ENCODE measurements at regions not wholly inside any gene's neighbourhood (a gene's known extent, or its start where the extent isn't known, plus 50 kb on each side); places are given as distances from the start of the nearest gene placed in this dataset.

DNA sequence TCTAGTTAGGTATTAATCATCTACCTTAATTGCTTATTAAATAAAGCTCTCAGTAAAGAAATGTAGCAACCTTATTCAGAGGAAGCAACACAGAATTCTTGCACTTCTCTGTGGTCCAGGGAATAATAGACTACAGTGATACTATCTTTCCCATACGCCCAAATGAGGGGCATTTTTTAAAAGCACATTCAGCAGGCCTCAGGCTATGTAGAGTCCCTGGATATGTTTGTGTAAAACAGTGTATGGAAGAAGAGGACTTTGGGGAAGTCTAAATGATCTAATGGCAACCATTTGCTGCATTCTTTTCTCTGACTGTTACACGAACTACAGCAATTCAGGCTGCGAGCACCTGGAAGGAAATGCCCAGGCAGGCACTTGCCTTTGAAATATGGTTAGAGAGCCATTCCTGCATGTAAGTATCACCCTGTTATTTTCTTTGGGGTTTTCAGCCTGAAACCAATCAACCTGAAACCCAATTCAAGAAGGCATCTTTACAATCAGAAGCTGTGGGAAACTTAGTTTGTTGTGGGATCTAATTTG, 1814.7 kb upstream of the CELF4 start:
- no peak for DNase-seq

DNA sequence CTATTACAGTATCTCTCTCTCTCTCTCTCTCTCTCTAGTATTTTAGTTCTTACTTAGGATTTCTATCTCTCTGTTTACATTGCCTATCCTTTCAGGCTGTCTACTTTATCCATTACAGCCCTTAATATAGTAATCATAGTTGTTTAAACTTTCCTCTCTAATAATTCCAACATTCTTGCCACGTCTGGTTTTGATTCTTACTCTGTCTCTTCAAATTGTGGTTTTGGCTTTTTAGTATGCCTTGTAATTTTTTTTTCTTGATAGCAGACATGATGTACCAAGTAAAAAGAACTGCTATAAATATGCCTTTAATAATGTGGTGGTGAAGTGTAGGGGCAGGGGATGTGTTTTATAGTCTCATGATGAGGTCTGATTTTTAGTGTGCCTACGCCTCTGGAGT, 1809.5 kb upstream of the CELF4 start:
- DNase-seq: no peak

DNA sequence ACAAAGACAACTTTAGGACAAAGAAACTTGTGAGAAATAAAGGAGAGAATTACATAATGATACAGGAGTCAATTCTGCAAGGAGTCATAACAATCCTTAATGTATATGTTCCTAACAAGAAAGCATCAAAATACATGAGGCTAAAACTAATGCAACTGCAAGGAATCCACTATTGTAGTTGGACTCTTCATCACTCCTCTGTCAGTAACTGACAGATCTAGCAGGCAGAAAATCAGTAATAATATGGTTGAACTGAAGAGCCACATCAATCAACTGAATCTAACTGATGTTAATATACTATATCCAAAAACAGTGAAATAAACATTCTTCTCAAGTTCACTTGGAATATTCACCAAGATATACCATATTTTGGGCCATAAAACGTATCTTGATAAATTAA, 1806.4 kb upstream of the CELF4 start:
- DNase-seq: no peak

DNA sequence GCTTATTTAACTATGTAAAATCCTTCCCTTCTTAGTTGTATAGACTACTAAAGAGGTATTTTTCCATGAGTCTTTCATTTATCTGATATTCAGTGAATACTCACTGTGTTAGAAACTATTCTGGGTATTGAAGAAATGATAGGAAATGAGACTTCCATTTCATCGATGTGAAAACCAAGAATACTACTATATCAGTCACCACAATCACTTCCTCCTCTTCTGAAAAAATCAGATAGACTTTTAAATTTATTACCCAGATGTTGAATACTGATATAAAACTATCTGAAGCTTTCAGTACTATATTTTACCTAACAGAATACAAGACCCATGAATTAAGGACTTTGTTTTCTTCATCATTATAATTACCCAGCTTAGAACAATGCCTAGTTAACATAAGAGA, 1801.1 kb upstream of the CELF4 start:
- DNase-seq: no peak

DNA sequence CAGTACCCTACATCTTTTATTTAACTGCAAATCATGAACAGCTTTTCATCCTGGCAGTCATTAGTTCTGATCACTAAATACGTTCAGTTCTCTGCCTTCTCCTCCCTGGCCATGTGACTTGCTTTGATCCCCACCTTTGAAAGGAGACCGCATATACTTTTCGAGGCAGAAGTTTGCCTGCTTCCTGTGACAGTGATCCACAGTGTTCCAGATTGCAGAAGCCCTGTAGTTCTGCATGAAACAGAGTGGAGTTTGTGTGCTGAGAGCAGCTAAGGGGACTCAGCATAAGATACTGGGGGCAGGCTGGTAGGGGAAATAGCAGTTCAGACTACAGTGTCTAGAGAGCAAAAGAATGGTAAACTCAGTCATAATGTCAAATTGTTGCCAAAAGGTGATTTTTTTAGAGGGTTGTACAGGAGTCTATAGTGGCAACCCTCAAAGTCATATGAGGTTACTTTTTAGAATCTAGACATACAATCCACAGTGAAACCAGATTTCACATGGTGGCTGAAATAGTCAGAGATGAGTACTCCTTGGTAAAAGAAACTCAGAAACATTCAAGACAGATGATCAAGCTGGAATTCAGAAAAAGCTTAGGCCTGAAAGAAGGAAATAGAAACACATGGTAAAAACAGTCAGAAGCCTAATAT, 1800.4 kb upstream of the CELF4 start:
- no peak for DNase-seq

DNA sequence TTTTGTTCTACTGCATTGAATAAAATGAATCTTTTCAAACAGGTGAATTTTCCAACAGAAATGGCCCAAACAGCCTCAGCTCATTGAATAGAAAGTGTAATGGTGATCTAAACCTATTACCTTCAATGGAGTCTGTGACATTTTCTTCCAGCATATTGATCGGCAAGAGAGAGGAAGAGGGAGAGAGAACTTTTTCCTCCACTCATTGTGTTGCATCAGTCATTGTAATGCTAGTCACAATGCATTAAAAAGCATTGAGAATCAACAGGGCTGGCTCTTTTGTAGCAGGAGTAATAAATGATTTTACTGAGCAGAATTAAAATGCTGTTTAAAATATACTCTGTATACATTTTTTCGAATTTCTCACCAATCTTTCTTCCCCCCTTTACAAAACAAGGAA, 1794.5 kb upstream of the CELF4 start:
- DNase-seq: no peak

DNA sequence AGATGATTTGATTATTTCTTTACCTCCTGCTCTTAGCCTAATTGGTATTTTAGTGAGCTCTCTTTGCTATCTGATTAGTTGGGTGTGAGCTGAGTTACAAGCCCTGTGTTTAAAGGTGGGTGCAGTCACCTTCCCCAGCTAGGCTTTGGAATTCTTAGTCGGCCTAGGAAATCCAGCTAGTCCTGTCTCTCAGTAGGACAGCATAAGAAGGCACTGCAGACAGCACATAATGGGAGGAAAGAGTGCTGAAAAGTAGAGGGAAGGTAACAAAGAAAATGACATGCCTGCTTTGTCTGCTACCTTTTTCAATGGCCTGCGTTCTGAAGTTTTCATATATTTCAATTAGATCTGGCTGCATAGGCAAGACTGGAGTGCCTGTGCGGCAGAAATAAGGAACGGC, 1794.0 kb upstream of the CELF4 start:
- DNase-seq: no peak

DNA sequence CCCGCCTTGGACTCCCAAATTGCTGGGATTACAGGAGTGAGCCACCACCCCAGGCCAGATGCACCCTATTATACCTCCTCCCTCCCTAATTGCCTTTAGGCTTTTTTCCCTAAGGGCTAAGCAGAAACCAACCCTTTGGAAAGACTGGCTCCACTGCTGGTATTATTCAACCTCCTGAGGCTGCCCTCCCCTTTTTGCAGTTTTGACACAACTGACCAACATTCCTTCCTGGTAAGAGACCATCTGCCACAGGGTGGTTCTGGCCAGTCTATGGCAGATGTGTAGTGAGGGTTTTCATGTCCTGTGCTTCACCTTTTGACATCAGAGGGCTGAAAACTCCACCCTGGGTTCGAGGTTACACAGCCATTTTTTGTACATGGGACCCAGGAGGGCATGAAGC, 1785.3 kb upstream of the CELF4 start:
- DNase-seq: peak in 1 of 2 experiments; percentile 0

DNA sequence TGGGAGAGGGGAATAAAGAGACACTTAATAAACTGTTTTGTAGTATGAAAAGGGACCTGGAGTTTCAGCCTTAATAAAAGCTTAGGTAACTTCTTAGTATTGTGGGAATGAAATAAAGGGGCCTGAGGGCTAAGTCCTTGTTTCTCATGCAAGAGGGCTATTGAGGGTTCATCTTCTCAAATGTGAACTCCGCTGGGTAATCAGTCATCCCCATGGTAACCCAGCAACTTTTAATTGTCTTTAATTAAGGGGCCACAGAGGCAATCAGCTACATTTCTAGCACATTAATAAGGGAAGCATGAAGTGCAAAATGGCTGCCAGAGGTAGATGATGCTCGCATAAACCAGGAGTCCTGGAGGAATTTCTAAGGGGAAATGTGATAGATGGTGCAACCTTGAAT, 1784.2 kb upstream of the CELF4 start:
- no peak for DNase-seq

DNA sequence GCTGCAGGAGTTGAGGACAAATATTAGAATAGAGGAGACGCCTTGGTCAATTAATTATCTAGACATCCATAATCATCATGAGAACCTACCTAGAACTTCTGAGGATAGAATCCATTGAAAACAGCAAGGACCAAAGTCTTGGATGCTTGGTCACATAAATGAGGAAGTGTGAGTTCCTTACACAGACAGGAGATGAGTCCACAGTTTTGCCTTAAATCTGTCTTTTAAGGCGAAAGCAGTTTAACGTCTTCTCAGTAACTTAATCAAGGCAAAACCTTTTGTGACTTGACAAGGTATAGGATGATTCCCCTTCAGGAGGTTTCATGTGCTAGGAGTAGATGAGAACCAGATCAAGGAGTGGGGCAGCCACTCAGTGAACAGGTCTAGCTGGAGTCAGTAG, 1783.2 kb upstream of the CELF4 start:
- no peak for DNase-seq

DNA sequence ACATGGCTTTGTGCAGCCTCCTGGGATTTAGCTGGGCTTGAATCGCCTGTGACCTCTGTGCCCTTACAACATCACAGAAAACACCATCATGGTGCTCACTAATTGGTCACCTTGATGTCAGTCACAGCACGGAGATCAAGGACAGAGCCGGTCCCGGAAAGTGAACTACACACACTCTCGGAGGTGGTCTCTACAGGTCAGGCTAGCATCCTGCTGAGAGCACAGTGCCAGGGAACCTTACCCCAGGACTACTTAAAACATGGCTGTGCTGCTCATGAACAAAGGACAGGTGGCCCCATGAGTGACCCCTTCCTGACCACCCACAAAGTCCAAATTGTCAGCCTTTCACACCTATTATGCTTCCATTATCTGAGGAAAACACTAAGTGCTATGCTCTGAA, 1782.1 kb upstream of the CELF4 start:
- no peak for DNase-seq

DNA sequence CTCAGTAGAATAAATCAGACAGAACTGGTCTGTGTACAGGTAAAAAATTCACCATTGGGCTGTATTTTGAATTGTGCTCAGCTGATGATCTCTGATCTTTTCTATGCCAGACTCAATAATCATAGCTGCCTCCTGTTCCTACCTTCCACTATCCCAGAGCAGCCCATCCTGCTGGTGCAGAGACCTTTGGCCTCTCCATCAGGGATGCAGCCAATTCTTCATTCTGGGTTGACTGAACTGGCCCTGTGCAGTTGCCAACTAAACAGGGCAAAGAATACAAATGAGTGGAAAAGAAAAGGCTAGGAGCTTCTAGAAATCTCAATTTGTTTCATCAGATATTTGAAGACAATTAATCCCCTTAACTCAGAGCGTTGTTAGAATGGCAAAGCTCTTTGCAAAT, 1781.3 kb upstream of the CELF4 start:
- no peak for DNase-seq

DNA sequence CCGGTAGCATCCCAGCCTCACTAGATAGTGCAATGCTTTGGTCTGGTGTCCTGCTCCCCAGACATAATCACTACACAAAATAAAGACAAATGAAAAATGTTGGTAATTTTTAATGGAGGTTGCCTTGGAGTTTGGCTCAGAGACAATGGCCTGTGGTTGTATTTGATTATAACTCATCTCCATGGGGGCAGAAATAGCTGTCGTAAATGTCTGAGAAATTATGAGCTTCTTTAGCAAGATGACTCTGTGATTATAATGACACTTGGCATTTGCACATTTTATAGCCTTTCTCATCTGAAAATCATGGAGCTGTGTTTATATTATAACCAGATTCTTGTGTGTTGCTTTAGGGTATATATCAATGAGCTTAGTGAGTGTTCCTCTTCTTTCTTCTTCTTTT, 1779.7 kb upstream of the CELF4 start:
- DNase-seq: no peak

DNA sequence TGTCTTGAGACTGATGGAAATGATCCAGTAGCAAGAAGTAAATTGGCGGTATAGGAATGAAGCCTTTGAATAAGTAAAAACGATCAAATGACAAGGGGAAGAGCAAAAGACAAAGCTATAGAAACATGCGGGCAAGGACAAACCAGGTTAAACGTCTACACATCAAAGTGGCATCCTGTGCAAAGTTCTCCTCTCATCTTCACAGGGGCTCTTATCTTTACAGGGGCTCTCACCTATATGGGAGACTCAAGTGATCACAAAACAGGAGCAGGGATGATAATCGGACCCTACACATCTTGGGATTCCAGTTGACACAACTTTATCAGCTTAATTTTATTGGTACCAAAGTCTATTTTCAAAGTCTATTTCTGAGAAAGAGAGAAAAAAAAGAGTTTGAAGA, 1778.9 kb upstream of the CELF4 start:
- no peak for DNase-seq

DNA sequence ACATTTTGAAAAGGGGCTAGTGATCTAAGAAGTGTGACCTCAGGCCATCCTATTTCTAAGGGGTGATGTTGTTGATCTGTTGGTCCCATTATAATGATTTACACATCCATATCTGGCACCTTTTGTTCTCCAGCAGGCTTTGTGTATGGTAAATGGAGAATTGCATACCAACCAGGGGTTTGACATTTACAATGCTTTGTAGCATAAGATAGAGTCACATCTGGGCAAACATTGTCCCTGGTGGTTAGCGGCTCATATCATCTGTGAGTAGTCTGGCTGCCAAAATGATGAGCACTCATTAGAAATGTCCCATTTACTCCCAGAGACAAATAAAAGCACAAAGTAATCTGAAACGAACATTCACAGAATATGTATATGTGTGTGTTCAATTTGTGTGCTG, 1775.5 kb upstream of the CELF4 start:
- DNase-seq: no peak

DNA sequence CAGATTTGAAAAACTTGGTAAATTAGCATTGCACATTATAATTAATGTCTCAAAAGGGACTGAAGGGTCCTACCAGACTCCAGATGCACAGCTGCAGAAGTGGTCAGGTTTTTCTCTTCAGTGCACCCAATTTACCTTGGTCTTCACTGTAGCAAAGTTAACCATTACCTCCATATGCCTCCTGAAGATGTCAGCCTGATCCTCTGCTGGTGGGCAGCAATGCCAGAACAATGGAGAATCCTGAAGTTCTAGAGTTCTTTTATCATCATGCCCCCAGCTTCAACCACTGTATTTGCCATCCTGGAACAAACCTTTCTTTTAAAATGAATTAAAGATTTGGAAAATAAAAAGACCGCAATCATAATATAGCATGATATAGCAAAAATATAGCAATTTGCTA, 1774.8 kb upstream of the CELF4 start:
- no peak for DNase-seq

DNA sequence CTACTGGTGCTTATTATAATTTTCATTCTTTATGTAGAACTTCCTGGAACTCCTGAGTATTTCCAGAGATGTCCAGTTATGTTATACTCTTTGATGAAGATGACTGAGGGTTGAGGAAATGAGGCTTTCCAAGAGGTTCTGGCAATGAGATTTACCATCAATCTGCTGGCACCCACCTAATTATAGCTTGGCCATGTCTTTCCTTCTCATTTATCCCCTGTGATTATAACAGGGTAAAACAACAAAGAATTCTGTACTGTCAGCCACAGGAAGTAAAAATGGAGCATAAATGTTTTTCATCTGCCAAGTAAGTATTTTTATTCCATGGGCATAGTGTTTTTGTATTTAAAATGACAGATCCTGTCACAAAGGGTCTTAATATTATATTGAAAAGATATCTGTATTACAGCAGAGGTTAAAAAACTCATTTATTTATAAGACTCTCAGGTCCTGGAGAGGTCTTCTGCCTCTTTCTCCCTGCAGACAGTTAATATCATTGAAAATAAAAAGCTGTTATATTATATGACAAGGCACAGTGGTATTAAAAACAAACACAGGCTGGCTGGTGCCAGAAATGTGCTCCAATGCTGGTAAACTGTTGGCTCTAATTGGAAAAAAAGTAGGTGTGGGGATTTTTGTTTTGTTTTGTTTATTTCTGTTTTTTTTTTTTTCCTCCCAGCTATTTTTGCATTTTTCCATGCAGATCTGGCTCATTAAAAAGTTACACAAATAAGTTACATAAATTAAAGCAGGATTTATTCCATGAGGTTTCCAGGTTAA, 1764.1 kb upstream of the CELF4 start:
- DNase-seq: no peak

DNA sequence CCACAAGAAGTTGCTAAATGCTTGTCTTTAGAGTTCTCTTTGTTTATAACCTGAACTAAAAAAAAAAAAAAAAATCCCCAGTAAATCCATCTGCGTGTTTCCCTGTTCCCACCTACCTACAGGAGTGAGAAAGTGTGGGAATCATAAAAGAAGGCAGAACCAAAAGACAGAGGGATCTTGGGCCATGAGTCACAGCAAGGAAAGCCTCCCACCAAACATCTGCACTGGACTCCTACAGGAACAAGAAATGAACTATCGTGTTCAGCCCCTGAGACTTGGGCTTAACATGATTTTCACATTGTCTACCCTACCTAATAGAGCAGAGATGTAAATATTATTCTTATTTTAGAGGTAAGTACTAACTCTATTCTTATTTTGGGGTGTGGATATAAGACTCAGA, 1761.2 kb upstream of the CELF4 start:
- DNase-seq: no peak

DNA sequence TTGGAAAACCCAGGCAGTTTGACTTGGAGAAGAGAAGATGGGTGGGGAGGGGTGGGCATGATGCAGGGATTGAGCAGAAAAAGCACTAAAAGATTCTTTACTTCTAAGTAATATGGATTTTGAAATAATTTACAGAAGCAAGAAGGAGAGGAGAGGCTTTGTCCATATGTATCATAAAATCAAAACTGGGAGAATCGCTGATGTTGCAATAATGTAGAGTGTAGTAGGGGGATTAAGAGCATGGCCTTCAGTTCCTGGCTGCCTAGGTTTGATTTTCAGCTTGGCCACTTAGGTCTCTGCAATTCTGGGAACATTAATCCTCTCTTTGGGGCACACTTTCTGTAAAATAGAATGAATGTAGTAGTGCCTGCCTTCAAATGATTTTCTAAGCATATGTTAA, 1760.4 kb upstream of the CELF4 start:
- DNase-seq: no peak

DNA sequence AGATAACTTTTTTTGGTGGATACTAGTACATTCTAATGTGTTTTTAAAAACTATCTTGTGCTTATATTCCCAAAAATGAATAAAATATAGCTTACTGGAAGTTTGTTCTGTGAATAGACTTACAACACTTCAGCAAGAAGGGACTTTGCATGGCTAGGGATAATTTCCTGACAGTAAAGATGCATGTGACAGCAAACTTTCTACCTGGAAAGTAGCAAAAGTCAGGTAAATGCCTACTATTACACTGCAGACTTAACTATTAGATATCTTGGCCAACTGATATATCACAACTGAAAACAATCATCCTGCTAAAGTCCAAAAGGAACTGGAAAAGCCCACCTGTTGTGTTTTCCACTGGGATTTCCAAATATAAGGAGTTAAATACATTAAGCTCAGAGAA, 1753.5 kb upstream of the CELF4 start:
- DNase-seq: no peak

DNA sequence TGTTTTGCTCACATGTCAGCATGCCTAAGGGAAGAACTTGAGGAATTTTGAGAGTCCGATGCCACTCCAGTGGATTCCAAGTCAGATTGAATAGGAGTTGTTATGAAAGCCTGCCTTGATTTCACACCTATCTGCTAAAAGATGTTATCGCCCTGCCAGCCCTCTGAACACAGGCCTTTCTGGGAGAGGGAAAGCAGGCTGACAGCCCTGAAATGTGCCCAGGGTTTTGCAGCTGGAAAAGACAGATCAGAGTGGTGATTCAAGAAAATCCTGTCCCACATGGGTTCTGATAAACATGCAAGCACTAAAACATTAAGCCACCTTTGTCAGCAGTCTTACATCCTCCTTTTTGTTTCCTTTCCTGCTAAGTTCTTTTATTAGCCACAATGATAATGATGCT, 1752.9 kb upstream of the CELF4 start:
- DNase-seq: no peak

DNA sequence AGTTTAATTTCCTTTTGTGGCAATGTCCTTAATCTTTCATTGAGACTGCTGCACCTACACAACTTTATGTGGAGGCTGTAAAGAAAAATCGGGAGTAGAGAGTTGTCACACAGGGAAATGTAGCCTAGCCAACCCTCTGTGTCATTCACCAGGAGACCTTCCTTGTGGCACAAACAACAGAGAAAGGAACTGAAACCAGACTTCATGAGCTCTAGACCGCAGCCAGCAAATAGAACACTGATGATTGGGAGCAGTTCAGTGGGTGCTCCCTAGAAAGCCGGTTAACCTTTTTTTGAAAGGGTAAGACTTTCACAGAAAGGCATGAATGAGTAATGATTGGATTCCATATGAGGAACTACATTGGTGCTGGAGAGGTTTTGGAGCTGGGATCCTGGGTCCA, 1752.4 kb upstream of the CELF4 start:
- no peak for DNase-seq

DNA sequence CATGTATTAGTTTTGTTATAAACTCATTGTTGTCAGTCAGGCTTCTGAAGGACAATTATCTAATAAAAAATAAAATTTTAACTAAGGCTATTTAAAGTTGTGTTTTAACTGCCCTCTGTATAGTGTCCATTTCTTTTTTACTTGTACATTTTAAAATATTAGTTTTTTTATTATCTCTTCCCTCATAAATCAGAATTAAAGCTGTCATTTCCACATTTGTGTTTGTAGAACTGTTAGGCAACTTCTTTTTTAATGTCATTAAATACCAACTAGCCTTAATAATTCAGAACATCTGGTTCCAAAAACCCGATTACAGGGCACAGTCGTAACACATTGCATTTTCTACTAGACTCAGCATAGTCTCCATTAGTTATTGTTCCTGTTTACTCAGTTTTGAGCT, 1749.0 kb upstream of the CELF4 start:
- no peak for DNase-seq

DNA sequence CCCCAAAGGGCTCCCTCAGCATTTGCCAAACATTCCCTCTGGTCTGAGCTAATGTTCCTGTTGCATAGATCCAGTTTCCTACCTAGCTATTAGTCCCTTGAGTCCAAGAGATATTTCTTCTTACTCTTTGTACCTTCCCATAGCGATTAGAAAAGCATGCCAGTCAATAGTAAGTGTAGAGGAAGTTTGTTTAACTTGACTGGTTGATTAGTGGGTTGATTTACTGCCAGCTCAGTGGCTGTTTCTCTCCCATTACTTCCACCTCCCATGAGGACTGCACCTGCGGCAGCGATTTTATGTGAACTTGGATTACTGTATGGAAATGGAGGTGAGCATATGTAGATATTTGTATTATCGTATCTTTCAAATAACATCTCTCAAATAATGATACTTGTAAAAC, 1748.4 kb upstream of the CELF4 start:
- no peak for DNase-seq
